ENCODE measurements at regions not wholly inside any gene's neighbourhood (a gene's known extent, or its start where the extent isn't known, plus 50 kb on each side); places are given as distances from the start of the nearest gene placed in this dataset.
"Not testable (repeated sequence)": the region's sequence is repeated elsewhere in the genome, so short reads cannot be mapped to it uniquely, and the experiment has no call there.

DNA sequence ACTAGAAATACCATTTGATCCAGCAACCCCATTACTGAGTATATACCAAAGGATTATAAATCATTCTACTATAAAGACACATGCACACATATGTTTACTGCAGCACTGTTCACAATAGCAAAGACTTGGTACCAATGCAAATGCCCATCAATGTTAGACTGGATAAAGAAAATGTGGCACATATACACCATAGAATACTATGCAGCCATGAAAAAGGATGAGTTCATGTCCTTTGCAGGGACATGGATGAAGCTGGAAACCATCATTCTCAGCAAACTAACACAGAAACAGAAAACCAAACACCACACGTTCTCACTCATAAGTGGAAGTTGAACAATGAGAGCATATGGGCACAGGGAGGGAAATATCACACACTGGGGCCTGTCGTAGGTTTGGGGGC, 106.0 kb downstream of the SPATA18 start:
- DNase-seq (ENCODE audit: low spot score) = not testable (repeated sequence)

DNA sequence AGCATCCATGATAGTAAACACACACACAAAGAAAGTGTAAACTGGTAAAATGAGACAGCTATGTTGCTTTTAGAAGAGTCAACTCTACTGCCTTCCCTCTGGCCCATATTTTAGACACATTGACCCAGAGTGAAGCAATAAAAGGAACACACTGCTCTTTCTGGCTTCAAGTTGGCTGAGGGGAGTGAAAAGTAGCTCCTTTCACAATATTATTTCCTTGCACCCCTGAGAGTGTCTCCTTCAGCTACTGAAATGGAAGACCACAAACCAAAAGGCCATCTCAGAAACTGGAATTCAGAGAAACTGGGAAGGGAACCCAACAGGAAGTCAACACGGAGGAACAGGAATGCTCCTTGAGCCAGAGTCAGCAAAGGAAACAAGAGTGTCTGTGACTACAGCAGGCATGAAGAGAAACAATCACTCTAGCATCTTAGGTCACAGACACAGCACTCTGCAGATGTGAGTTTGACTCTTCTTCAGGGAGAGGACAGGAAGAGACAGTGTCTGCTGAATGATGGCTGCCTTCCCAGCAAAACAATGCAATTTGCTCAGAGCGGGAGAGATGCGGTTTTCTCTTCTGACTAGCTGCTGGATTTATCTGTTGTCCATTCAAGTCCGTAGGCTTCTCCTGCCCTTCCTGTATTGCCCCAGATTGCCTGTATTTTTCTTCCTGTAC, 106.7 kb downstream of the SPATA18 start:
- DNase-seq (ENCODE audit: low spot score) = no peak

DNA sequence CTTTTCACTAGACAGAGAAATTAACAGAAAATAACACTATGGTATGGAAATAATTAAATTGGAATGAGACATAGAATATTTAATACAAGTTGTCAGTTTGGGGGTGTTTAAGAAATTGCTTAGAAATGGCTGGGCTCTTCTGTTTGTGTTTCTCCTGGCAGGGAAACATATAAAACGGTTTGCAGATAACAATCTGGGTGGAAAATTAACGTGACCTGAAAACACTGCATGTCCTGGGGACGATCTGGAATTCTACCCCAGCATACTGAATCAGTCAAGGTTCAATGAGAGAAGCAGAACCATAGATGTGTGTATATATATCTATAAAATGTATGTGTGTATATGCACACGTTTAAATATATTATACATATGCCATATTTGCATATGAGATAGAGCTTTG, 109.8 kb downstream of the SPATA18 start:
- DNase-seq (ENCODE audit: low spot score) = no peak

DNA sequence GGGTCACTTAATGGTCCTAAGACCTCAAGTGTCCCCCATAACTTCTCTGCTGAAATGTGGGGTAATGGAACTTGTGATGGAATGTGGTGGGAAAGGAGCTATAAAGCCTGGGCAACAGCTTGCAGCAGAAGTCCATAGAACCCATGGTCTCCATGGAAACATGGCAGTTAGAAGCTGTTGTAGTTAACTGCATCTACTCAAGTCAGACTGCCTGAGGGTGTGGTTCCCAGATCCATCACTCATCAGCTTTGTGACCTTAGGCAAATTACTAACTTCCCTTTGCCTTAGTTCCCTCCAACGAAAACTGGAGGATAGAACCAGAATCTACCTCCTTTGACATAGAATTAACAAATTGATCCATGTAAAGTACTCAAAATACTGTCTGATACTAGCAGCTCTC, 113.0 kb downstream of the SPATA18 start:
- no peak for DNase-seq (ENCODE audit: low spot score)

DNA sequence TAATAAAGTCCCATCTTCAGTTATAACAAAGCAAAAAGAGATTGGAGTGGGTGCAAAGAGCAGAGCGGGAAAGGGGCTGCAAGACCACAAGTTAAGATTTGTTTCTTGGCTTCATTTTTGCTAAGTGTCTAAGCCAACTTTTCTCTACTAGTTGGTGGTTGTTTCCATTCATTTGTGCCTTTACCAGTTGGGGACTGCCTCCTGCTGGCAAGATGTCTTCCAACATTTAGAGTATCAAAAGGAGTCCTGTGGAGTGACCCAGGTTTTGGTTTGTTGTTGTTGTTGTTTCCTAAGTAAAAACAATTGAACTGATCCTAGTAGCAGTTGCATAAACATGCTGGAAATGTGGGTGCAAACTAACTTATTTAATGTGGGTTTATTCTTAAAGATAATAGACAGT, 121.1 kb downstream of the SPATA18 start:
- DNase-seq (ENCODE audit: low spot score) = no peak

DNA sequence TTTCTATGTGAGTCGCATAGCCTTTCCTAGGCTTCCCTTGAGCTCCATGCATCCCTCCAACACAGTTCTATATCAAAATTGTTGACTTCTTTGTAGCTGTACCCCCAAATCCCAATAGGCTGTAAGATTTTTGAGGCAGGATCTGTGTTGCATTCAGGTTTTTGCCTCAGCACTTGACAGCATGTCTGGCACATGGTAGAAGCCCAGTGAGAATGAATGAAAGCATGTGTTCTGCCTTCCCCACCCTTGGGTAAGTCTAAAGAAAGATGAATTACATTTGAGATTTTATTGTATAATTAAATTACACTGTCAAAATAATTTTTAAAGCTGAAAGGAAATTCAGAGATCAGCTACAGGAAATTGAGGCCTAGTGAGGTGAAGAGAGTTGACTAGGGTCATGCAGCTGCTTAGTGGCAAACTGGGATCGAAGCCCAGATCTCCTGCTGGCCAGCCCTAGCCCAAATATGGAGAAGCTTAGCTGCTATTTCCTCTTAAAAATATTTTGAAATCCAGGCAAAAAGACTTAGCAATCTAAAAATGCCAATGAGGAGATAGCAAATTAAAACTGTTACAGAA, 122.5 kb downstream of the SPATA18 start:
- DNase-seq (ENCODE audit: low spot score) = no peak

DNA sequence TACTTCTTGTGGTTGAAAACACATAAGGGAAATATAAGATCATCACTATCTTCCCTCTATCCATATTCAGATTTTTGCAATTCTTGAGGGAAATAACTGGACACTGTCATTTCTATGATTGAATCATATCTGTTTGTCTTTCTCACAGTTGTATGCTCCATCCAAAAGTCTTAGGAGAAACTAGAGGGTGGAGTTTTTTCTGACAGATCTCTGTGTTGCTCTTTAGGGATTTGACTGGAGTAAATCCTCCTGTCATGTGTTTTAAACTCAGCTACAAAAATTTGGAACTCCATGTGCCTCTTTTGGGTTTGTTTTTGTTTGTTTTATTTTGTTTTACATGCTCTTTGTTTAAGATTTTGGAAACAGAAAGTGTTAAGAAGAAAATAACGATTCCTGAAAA, 136.5 kb downstream of the SPATA18 start:
- DNase-seq (ENCODE audit: low spot score) = no peak

DNA sequence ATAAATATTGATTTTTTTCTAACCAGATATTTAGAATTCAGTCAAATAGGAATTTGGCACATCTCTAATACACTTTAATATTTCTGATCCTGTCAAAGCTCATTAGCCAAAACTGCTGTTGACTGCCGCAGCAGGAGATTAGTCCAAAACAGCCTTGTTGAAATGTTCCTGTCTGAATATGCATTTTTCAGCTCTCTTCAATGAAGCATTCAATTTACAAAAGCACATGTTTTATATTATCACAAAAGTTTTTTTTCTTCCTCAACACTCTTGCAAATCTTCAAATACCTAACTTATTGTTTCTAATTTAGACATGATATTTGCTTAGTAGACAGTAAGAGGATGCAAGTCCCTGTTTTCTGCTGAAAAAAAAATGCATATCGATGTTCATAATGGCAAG, 140.9 kb downstream of the SPATA18 start:
- DNase-seq (ENCODE audit: low spot score) = no peak

DNA sequence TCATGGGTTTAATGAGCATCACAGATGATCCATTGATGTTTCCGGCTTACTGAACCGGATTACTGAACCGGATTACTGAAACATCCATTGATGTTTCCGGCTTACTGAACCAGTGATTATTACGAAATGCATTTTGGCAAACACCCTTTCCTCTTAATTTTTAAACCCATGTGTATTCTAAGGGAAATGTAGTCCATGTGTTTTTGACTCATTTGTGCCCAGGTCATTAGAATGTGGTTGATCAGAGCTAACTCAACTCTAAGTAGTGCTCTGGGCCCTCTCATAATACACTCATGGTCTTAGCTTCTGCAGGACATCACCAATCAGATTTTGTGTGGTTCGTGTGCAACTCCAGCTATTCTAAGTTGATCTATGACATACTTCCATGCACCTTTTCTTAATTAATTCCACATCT, 141.6 kb downstream of the SPATA18 start:
- DNase-seq (ENCODE audit: low spot score) = no peak

DNA sequence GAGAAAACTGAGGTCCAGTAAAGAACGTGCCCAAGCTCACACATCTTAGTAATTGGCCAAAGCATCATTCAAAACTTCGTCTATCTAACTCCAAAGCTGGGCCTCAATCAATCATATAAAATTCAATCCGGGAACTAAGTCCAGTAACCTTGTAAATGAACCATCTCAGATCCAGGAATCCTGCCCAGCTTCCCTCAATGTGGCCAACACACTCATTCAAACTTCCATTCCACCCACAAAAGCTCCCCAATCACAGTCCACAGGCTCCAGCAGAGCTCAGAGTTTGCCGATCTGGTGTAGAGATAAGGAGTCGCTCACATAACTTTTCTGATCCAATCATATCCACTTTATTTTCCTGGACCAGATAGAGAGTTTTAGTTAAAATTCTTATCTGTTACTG, 144.8 kb downstream of the SPATA18 start:
- DNase-seq (ENCODE audit: low spot score) = no peak

DNA sequence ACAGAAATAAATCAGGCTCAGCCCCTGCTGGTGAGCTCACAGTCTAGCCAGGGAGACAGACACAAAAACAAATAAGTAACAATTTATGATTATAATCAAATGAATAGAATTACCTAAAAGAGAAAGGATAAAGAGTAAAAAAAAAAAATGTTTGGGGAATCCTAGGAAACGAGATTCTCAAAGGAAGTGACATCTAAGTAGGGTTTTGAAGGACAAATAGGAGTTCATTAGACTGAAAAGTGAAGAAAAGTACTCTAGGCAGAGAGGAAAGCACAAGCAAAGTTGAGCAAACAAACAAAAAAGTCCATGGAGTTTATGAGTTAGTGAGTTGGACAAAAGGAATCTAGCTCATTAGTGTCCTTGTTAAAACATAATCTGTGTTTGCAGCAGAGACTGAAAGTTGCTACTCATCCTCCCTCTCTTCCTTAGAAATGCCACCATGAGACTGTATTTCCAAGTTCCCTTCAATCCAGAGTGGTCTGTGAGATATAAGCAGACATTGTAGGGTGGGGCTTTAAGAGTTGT, 145.6 kb downstream of the SPATA18 start:
- no peak for DNase-seq (ENCODE audit: low spot score)

DNA sequence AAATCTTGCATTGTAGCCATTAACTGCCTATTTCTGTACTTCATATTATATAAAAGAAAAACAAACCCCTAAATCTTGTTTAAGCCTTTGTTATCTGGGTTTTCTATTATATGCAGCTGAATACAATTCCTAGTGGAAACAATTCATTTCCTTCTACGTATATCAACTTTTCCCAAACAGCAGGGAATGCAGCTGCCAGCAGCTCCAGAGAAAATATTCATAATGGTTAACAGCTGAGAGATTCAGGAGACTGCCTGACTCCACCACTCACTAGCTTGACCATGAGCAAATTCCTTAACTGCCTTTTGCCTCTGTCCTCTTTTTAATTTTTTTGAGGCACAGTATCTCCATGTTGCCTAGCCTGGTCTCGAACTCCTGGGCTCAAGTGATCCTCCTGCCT, 146.2 kb downstream of the SPATA18 start:
- DNase-seq (ENCODE audit: low spot score) = no peak

DNA sequence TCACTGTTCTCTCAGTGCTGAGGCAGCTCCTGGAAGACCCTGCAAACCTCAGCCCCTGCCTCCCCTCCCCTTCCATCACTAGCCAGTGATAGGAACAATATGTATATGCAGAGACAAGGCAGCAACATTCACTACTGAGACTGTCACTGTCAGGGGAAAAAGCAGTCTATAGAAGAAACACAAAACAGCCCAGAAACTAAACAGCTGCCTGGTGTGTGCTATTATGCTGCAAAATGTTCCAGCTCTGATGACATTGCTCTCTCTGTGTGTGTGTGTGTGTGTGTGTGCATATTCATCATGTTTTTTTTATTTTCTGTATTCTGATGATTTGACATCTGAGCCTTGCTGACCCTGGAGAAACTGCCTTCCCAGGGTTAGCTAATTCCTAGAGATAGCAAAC, 147.2 kb downstream of the SPATA18 start:
- no peak for DNase-seq (ENCODE audit: low spot score)

DNA sequence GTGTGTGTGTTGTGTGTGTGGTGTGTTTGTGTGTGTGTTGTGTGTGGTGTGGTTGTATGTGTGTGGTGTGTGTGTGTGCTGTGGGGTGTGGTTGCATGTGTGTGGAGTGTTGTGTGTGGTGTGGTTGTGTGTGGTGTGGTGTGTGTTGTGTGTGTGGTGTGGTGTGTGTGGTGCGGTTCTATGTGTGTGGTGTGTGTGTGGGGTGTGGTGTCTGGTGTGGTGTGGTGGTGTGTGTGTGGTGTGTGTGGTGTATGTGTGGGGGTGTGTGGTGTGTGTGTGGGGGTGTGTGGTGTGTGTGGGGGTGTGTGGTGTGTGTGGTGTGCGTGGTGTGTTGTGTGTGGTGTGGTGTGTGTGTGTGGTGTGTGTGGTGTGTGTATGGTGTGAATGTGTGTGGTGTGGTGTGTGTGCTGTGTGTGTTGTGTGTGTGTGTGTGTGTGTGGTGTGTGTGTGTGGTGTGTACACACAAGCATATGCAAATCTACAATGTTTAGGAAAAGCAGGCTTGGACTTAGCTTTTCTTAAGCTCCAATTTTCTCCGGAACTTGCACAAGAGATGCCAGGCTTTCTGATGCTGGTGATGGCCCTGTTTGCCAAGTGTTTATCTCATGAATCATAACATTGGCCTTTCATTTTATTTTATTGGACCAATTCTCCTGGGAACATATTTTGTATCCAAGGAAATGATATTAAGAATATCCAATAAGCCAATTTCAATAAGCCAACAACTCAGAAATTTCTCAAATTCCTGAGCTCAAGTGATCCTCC, 148.7 kb downstream of the SPATA18 start:
- DNase-seq (ENCODE audit: low spot score) = peak; percentile 24

DNA sequence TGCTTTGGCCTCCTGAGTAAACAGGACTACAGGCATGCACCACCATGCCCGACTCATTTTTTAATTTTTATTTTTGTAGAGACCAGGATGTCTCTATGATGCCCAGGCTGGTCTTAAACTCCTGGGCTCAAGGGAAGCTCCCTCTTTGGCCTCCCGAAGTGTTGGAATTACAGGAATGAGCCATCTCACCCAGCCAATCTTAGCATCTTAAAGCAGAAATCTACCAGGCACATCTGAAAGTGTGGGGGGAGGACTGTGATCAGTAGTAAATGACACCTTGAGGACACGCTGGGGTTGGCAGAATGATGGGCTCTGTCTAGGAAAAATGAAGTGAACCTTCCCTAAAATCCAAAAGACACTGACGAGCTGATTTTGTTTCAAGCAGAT, 149.2 kb downstream of the SPATA18 start:
- no peak for DNase-seq (ENCODE audit: low spot score)

DNA sequence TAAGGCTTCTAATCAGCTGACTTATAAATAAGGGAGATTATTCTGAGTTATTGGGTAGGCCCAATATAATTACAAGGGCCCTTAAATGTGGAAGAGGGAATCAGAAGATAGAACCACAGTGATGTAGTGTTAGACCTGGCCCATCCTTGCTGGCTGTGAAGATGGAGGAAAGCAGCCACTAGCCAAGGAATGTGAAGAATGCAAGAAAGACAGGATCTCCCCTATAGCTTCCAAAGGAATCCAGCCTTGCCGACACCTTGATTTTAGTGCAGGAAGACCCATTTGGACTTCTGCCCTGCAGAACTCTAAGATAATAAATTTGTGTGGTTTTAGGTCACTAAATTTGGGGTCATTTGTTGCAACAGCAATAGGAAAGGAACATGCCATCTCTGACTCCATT, 150.6 kb downstream of the SPATA18 start:
- DNase-seq (ENCODE audit: low spot score) = no peak

DNA sequence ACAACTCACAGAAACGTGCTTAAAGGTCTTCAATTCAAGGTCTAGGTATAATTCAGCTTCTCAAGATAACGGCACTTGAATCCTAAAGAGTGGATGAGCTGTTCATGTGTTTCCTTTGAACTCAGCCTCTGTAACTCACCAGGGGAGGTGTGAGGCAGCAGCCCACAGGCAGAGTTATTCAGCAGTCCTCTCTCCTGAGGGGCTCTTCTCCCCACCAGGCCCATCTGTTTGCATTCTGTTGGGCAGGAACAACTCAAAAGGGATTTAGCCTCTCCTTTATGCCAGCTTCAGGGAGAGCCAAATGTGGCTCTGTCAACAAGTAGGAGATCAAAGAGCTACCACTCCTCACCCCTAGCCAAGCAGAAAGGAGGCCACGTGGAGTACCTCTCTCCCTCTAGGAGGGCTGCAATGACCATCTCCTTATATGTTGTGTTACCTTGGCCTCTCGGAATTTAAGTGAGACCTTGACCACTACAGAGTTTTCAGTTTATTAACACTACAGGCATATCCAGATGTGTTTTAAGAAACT, 151.2 kb downstream of the SPATA18 start:
- DNase-seq (ENCODE audit: low spot score) = no peak

DNA sequence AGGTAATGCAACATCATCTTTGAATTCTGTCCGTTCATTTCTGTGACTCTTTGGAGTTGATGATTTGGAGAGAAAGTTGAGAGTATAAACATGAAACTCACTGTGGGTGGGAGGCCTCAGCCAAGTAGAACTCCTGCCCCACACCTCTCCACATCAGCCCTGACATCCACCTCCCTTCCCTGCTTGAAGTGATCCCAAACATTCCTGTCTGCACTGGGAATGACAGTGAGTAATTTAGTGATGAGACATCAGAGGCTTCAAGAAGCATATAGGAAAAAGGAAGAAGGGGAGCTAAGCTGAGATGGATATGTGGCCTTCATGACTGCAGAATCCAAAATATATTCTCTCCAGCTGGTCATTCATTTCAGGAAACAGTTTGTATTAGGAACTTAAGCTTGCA, 151.8 kb downstream of the SPATA18 start:
- no peak for DNase-seq (ENCODE audit: low spot score)

DNA sequence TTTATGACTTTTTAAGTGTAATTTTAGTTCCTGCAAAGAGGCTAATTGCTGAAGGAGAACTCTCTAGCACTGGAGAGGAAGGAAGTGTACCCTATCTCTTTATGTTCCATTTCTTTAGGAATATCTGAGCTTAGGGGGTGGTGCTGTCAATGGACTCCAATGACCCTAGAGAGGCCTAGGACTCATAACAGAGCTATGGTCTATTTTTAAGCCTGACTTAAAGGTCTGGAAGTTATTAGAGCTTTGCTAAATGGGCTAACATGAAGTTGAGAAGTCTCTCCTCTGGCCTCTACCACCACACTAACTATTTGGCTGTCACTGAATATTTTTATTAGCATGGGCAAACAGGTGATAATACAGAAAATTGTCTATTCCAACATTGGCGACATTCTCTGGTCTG, 152.2 kb downstream of the SPATA18 start:
- DNase-seq (ENCODE audit: low spot score) = no peak

DNA sequence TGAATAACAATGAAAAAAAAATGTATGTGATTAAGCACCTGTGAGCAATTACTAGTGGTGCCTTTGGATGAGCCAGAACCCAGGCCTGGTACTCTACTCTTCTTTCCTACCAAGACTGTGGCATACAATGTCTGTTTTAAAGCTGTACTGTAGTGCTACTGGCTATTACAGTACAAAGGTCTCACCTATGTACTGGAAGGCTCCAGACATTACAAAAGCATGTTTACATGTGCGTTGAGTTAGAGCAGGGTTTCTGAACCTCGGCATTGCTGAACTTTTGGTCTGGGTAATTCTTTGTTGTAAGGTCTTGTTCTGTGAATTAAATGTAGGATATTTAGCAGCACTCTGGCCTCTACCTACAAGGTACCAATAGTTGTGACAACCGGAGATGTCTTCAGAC, 153.8 kb downstream of the SPATA18 start:
- no peak for DNase-seq (ENCODE audit: low spot score)

DNA sequence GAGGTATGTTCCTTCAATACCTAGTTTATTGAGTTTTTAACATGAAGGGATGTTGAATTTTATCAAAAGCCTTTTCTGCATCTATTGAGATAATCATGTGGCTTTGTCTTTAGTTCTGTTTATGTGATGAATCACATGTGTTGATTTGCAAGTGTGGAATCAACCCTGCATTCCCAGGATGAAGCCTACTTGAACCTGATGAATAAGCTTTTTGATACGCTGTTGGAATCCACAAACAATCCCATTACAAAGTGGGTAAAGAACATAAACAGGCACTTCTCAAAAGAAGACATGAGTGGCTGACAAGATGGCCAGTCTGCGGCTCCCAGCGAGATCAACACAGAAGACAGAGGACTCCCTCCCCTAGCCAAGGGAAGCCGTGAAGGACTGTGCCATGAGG, 156.0 kb downstream of the SPATA18 start:
- DNase-seq (ENCODE audit: low spot score) = not testable (repeated sequence)

DNA sequence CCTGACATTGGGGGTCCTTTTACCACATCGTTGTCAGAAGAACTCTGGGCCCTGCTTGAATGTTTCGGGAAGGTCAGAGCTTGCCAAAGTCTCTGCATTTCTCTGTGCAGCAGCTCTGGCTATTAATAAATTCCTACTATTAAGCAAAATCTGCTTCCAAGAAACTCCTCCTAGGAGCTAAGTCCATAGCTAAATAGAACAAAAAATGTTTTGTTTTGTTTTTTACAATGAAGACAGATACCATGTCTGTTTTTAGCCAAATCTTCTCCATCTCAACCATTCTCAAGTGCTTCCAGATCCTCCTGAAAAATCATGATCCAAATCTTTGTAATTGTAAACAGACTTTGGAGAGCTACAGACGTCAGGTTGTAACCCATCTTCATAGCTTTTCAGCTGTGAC, 161.6 kb downstream of the SPATA18 start:
- no peak for DNase-seq (ENCODE audit: low spot score)

DNA sequence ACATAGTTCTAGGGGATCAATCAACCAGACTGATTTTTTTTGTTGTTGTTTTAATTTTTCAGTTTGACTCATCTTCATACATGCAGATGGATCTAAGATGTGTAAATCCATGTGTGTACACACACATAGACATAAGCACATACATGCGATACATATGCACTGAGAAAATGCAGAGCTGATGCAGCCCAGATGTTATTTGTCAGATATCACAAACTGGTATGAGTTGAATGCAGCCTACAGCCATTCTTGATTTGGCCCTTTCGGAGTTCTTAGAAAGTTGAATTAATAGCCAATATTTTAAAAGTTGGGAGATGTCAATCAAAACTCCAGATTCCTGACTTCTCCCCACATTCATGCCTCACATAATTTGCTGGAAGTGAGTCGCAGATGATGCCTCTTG, 180.4 kb downstream of the SPATA18 start:
- DNase-seq (ENCODE audit: low spot score) = no peak

All from LoVo (cell line).